ENCODE measurements at regions not wholly inside any gene's neighbourhood (a gene's known extent, or its start where the extent isn't known, plus 50 kb on each side); places are given as distances from the start of the nearest gene placed in this dataset.

- DNase-seq (ENCODE audit: low read depth), result peak; percentile 70
- no peak for TF ChIP-seq CTCF (IDR thresholded peaks at IDR 0.05; ENCODE audit: insufficient read depth, low read length)
- no peak overlapping the region for H3K4me3 ChIP-seq (ENCODE audit: low read depth, low read length)
These were observed 133.1 kb upstream of the FOXA2 start for GRCh38 chr20:22717466-22717865.

- DNase-seq (ENCODE audit: low read depth), result no peak
- no peak overlapping the region for H3K4me3 ChIP-seq (ENCODE audit: low read depth, low read length)
- TF ChIP-seq CTCF (IDR thresholded peaks at IDR 0.05; ENCODE audit: insufficient read depth, low read length), result no peak
These were observed 134.8 kb upstream of the FOXA2 start for GRCh38 chr20:22719167-22719591.

GRCh38 chr20:22720206-22720605 is 135.8 kb upstream of the FOXA2 start:
- no peak for DNase-seq (ENCODE audit: low read depth)
- H3K4me3 ChIP-seq (ENCODE audit: low read depth, low read length), result no peak overlapping the region
- no peak for TF ChIP-seq CTCF (IDR thresholded peaks at IDR 0.05; ENCODE audit: insufficient read depth, low read length)

GRCh38 chr20:22722811-22723210 is 138.4 kb upstream of the FOXA2 start:
- TF ChIP-seq CTCF (IDR thresholded peaks at IDR 0.05; ENCODE audit: insufficient read depth, low read length), result no peak

GRCh38 chr20:22723659-22724058 is 139.3 kb upstream of the FOXA2 start:
- no peak for TF ChIP-seq CTCF (IDR thresholded peaks at IDR 0.05; ENCODE audit: insufficient read depth, low read length)
- peak; percentile 41 for DNase-seq (ENCODE audit: low read depth)

More at GRCh38 chr20:22722811-22723210, 138.4 kb upstream of the FOXA2 start:
- H3K4me3 ChIP-seq (ENCODE audit: low read depth, low read length), result no peak overlapping the region
- no peak for DNase-seq (ENCODE audit: low read depth)

GRCh38 chr20:22728146-22728745 is 143.9 kb upstream of the FOXA2 start:
- no peak overlapping the region for H3K4me3 ChIP-seq (ENCODE audit: low read depth, low read length)
- no peak for TF ChIP-seq CTCF (IDR thresholded peaks at IDR 0.05; ENCODE audit: insufficient read depth, low read length)
- no peak for DNase-seq (ENCODE audit: low read depth)

More at GRCh38 chr20:22723659-22724058, 139.3 kb upstream of the FOXA2 start:
- no peak overlapping the region for H3K4me3 ChIP-seq (ENCODE audit: low read depth, low read length)

GRCh38 chr20:22729180-22729579 is 144.8 kb upstream of the FOXA2 start:
- no peak for DNase-seq (ENCODE audit: low read depth)
- H3K4me3 ChIP-seq (ENCODE audit: low read depth, low read length), result no peak overlapping the region
- no peak for TF ChIP-seq CTCF (IDR thresholded peaks at IDR 0.05; ENCODE audit: insufficient read depth, low read length)

Measured in fibroblast of the aortic adventitia (primary cell).